GM18505 (cell line): ENCODE measurements at regions not wholly inside any gene's neighbourhood (a gene's known extent, or its start where the extent isn't known, plus 50 kb on each side); places are given as distances from the start of the nearest gene placed in this dataset.

ENCODE experiments used
- ATAC-seq: cut with Tn5 transposase; IDR thresholded peaks from one replicate; pipeline ENCODE4 v1.9.1; 2021; ENCODE audit not compliant: unreplicated experiment
- POLR2A ChIP-seq: IDR thresholded peaks from 4 replicates; pipeline ENCODE4 v1.6.1; 2011; ENCODE audit warnings: borderline replicate concordance; ENCODE audit not compliant: insufficient read depth, insufficient read length; ENCODE audit errors: extremely low read depth

GRCh38 chr4:58935332-58935731 lies 1825.1 kb upstream of the IGFBP7 start:
- ATAC-seq = no peak
- TF ChIP-seq POLR2A = no peak

GRCh38 chr4:58936436-58936835 lies 1826.3 kb upstream of the IGFBP7 start:
- no peak for TF ChIP-seq POLR2A
- no peak for ATAC-seq

- TF ChIP-seq POLR2A = no peak
- ATAC-seq = no peak
These were observed 1830.0 kb upstream of the IGFBP7 start for GRCh38 chr4:58940167-58940566.

- TF ChIP-seq POLR2A = no peak
- no peak for ATAC-seq
These were observed 1831.1 kb upstream of the IGFBP7 start for GRCh38 chr4:58941286-58941685.

GRCh38 chr4:58953575-58953974 lies 1843.4 kb upstream of the IGFBP7 start:
- TF ChIP-seq POLR2A = no peak
- ATAC-seq = no peak

GRCh38 chr4:58957711-58958110 lies 1847.5 kb upstream of the IGFBP7 start:
- no peak for TF ChIP-seq POLR2A
- no peak for ATAC-seq

- no peak for TF ChIP-seq POLR2A
- no peak for ATAC-seq
These were observed 1851.1 kb upstream of the IGFBP7 start for GRCh38 chr4:58961283-58961682.

- no peak for TF ChIP-seq POLR2A
- no peak for ATAC-seq
These were observed 1851.7 kb upstream of the IGFBP7 start for GRCh38 chr4:58961925-58962324.

- no peak for ATAC-seq
- TF ChIP-seq POLR2A = no peak
These were observed 1852.2 kb upstream of the IGFBP7 start for GRCh38 chr4:58962424-58962823.

- ATAC-seq = no peak
- TF ChIP-seq POLR2A = no peak
These were observed 1871.6 kb upstream of the IGFBP7 start for GRCh38 chr4:58981828-58982227.

GRCh38 chr4:58983887-58984286 lies 1873.7 kb upstream of the IGFBP7 start:
- no peak for ATAC-seq

GRCh38 chr4:59002148-59002547 lies 1892.0 kb upstream of the IGFBP7 start:
- TF ChIP-seq POLR2A = no peak
- no peak for ATAC-seq

More at GRCh38 chr4:58983887-58984286, 1873.7 kb upstream of the IGFBP7 start:
- no peak for TF ChIP-seq POLR2A

GRCh38 chr4:59024257-59024656 lies 1914.1 kb upstream of the IGFBP7 start:
- TF ChIP-seq POLR2A = no peak
- ATAC-seq = no peak

GRCh38 chr4:59037812-59038211 lies 1927.6 kb upstream of the IGFBP7 start:
- no peak for TF ChIP-seq POLR2A
- ATAC-seq = no peak

GRCh38 chr4:59039046-59039445 lies 1928.9 kb upstream of the IGFBP7 start:
- no peak for ATAC-seq

More at GRCh38 chr4:59039046-59039445, 1928.9 kb upstream of the IGFBP7 start:
- no peak for TF ChIP-seq POLR2A
